Prostate gland (tissue), 2 donors: ENCODE measurements at regions not wholly inside any gene's neighbourhood (a gene's known extent, or its start where the extent isn't known, plus 50 kb on each side); places are given as distances from the start of the nearest gene placed in this dataset.

Experiments
- DNase-seq: peaks from one replicate; pipeline ENCODE4 v3.0.0-alpha.2; 2019; ENCODE audit warnings: low spot score
- H3K27ac ChIP-seq, 2 donors: fragments of 200-600 bp; sonication (generic); 2 replicates each; pipeline ENCODE4 v1.5.1; 2017 to 2019
- H3K27me3 ChIP-seq: fragments of 200-600 bp; sonication (generic); replicated peaks from 2 replicates; pipeline ENCODE4 v1.5.1; 2019; ENCODE audit not compliant: insufficient read depth
- H3K36me3 ChIP-seq, 2 donors: fragments of 200-600 bp; sonication (generic); 1 replicate in 1 of 2; 2 replicates in 1 of 2; pipeline versions ENCODE4 v1.5.1 to v1.8.1; 2017 to 2019
- H3K4me1 ChIP-seq: fragments of 200-600 bp; sonication (generic); replicated peaks from 2 replicates; pipeline ENCODE4 v1.5.1; 2019
- H3K4me3 ChIP-seq, 2 donors: fragments of 200-600 bp; sonication (generic); 2 replicates each; pipeline ENCODE4 v1.5.1; 2017 to 2019
- H3K9me3 ChIP-seq: fragments of 200-600 bp; sonication (generic); 2 replicates; pipeline ENCODE4 v1.5.1; 2017
- CTCF ChIP-seq, 4 experiments: fragments of 200-600 bp in 2 of 4; fragments of 450-650 bp in 2 of 4; sonication (generic) in 2 of 4; IDR thresholded peaks; 1 replicate in 3 of 4; 2 replicates in 1 of 4; pipeline ENCODE4 v1.5.1; 2016 to 2019; ENCODE audit warnings: antibody characterized with exemption in 4 of 4, mild to moderate bottlenecking in 2 of 4, moderate library complexity in 2 of 4
- POLR2A ChIP-seq: fragments of 450-650 bp; IDR thresholded peaks from one replicate; pipeline ENCODE4 v1.6.1; 2016; ENCODE audit warnings: antibody characterized with exemption, mild to moderate bottlenecking
- POLR2AphosphoS5 ChIP-seq: sonication (generic); formaldehyde crosslinking; IDR thresholded peaks from one replicate; pipeline ENCODE4 v1.6.1; 2017; ENCODE audit warnings: antibody characterized with exemption
- WGBS: methylation state at CpG from one replicate; pipeline ENCODE4 v1.1.5; 2018; 5-methylcytosine and 5-hydroxymethylcytosine counted together
- intact Hi-C: fragments of 100-400 bp; cut with DNase I; formaldehyde crosslinking; loops from one replicate; pipeline ENCODE4 v1.14.2; 2022

DNA sequence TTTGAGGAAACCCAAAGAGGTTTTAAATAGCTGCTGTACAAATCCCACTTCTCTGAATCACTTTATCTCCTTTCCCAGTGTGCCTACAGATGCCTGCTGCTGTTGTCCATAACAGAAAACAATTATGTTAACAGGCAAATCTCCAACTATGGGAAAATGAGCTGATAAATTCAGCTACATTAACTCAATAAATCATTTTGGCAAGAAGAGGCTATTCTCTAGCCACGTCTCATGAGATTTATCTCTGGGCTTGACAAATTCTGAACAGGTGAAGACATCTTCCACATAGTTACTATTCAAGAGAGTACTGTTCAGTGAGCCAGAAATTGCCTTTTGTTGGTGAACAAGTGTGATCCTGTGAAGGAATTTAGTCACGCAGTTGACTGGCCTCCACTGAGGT is 327.1 kb upstream of the FMN2 start:
- DNase-seq, result no peak
- TF ChIP-seq POLR2A (no peak), CTCF (IDR thresholded peaks at IDR 0.05) (no peak), POLR2AphosphoS5 (no peak)
- H3K4me1 ChIP-seq, result no peaks in the 10 kb centered on the region
- no peaks in the 10 kb centered on the region for H3K36me3 ChIP-seq
- no peak overlapping the region for H3K27ac ChIP-seq
- H3K27me3 ChIP-seq, result no peaks in the 10 kb centered on the region
- no peaks in the 10 kb centered on the region for H3K9me3 ChIP-seq
- intact Hi-C loops, result no loop called here
- 47% methylated on average over 2 of the region's 2 CpGs for WGBS
- H3K4me3 ChIP-seq, result no peak overlapping the region

DNA sequence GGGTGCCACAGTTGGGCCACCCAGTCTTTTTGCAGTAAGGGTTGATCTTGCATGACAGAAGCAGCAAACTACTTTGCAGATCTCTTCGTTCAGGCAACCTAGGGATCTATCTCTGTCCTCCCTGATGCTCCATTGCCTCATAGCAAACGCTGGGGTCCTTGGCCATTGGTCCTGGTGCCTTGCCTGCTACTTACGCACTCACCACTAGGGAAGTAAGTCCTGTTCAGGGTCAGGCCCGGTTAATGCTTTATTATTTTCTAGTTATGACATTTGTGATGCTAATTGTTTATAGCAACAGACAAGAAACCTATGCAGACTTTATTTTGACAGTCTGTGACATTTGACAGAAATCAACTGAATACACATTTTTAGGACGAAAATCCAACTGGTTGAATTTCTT is 326.5 kb upstream of the FMN2 start:
- intact Hi-C loops, result no loop called here
- H3K27ac ChIP-seq, result no peak overlapping the region
- no peak for DNase-seq
- H3K4me1 ChIP-seq, result no peaks in the 10 kb centered on the region
- 92% methylated on average over 5 of the region's 5 CpGs for WGBS
- H3K27me3 ChIP-seq, result no peaks in the 10 kb centered on the region
- no peak overlapping the region for H3K4me3 ChIP-seq
- no peaks in the 10 kb centered on the region for H3K9me3 ChIP-seq
- no peak for TF ChIP-seq POLR2A
- no peak for TF ChIP-seq POLR2AphosphoS5
- no peak for TF ChIP-seq CTCF (IDR thresholded peaks at IDR 0.05)
- no peaks in the 10 kb centered on the region for H3K36me3 ChIP-seq

- no peak for DNase-seq
- no peaks in the 10 kb centered on the region for H3K9me3 ChIP-seq
- H3K36me3 ChIP-seq, result no peaks in the 10 kb centered on the region
- H3K27me3 ChIP-seq, result no peaks in the 10 kb centered on the region
- no peak overlapping the region for H3K27ac ChIP-seq
- intact Hi-C loops, result no loop called here
- H3K4me1 ChIP-seq, result no peaks in the 10 kb centered on the region
- H3K4me3 ChIP-seq, result no peak overlapping the region
- 88% methylated on average over 2 of the region's 2 CpGs for WGBS
- TF ChIP-seq POLR2A, result no peak
- TF ChIP-seq POLR2AphosphoS5, result no peak
- TF ChIP-seq CTCF (IDR thresholded peaks at IDR 0.05), result no peak
Measured at GRCh38 chr1:239771550-239771949, 320.1 kb upstream of the FMN2 start.

- intact Hi-C loops, result no loop called here
- Histone ChIP-seq H3K9me3 (no peaks in the 10 kb centered on the region), H3K4me1 (no peaks in the 10 kb centered on the region), H3K27ac (no peak overlapping the region), H3K4me3 (no peak overlapping the region), H3K27me3 (no peaks in the 10 kb centered on the region), H3K36me3 (no peaks in the 10 kb centered on the region)
- TF ChIP-seq POLR2AphosphoS5, result no peak
- TF ChIP-seq CTCF (IDR thresholded peaks at IDR 0.05), result no peak
- no peak for TF ChIP-seq POLR2A
- DNase-seq, result no peak
- 77% methylated on average over 4 of the region's 4 CpGs for WGBS
Measured at GRCh38 chr1:239772446-239772845, 319.2 kb upstream of the FMN2 start.

DNA sequence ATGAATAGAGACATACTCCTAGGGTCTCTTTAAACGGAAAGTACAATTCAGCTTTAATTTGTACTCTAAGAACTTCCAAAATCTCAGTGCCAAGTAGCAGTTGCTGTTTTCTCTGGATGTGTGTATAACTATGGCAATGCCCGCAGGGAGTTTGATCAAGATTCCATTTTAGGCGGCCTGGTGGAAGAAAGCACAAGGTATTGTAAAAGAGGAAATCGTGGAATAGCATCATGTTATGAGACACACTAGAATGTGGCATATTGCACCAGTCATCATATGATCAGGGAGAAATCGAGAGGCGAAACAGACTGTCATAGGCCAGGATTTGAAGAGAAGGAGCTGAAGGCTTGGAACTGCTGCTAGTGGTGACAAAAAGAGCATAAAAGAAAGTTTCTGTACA is 316.2 kb upstream of the FMN2 start:
- Histone ChIP-seq H3K9me3 (no peaks in the 10 kb centered on the region), H3K27ac (no peak overlapping the region), H3K36me3 (no peaks in the 10 kb centered on the region), H3K4me1 (no peaks in the 10 kb centered on the region), H3K4me3 (no peak overlapping the region), H3K27me3 (no peaks in the 10 kb centered on the region)
- intact Hi-C loops, result no loop called here
- TF ChIP-seq POLR2AphosphoS5 (no peak), CTCF (IDR thresholded peaks at IDR 0.05) (no peak), POLR2A (no peak)
- 69% methylated on average over 6 of the region's 6 CpGs for WGBS
- no peak for DNase-seq
